Stimulated activated naive CD8-positive, alpha-beta T cell treated with anti-CD3 and anti-CD28 coated beads, Interleukin-15, Interleukin-2, amounts not matched to agents 100 ng/mL and 50 ng/mL, for 24 hours (primary cell): ENCODE measurements at regions not wholly inside any gene's neighbourhood (a gene's known extent, or its start where the extent isn't known, plus 50 kb on each side); places are given as distances from the start of the nearest gene placed in this dataset.
"Not testable (repeated sequence)": the region's sequence is repeated elsewhere in the genome, so short reads cannot be mapped to it uniquely, and the experiment has no call there.

ENCODE experiments used
- H3K27ac Mint-ChIP-seq: one replicate; pipeline ENCODE4 v1.8.0; 2021; ENCODE audit warnings: mild to moderate bottlenecking, mixed read lengths
- H3K27me3 Mint-ChIP-seq: one replicate; pipeline ENCODE4 v1.8.0; 2021; ENCODE audit warnings: mixed read lengths
- H3K36me3 Mint-ChIP-seq: one replicate; pipeline ENCODE4 v1.8.0; 2021; ENCODE audit warnings: low read depth, mixed read lengths
- H3K4me1 Mint-ChIP-seq: one replicate; pipeline ENCODE4 v1.8.0; 2021; ENCODE audit warnings: low read depth, mixed read lengths
- H3K4me3 Mint-ChIP-seq: one replicate; pipeline ENCODE4 v1.8.0; 2021; ENCODE audit warnings: mild to moderate bottlenecking, mixed read lengths
- H3K9me3 Mint-ChIP-seq: one replicate; pipeline ENCODE4 v1.8.0; 2021; ENCODE audit warnings: mixed read lengths

DNA sequence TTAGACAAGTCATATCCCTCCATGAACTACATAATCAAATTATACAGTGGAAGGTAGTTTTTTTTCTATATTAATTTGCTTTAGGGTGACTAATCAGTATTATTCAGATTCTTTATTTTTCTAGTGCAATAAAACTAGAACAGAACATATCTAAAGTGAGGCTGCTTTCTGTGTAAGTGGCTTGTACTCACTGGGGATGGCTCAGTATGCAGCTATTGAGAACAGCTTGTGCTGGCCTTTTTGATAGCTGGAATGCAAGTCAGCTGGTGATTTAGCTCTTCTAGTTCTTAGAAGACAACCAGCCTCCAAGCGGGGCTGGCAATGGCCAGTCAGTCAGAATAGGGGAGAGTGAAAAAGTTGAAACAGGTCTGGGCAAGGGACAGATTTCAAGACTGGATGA lies 119.4 kb downstream of the BLID start:
- Mint-ChIP-seq H3K27me3 (no peaks in the 10 kb centered on the region), H3K36me3 (no peaks in the 10 kb centered on the region), H3K9me3 (peaks cover 8% of the 10 kb centered on the region), H3K4me3 (no peak overlapping the region), H3K4me1 (no peaks in the 10 kb centered on the region), H3K27ac (no peak overlapping the region)

DNA sequence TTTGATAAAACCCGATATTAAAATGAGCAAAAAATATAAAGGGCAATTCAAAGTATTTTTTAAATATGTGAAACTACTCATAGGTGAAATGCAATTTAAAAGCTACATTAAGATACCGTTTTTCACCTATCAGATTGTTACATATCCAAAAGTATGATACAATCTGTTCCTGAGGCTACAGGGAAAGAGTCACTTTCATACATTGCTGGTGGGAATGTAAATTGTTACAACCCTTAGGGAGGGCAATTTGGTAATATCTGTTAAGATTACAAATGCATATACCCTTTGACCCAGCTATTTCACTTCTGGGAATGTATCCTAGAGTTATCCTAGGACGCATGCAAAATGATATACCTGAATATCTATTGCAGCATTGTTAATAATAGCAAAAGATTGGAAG lies 132.1 kb downstream of the BLID start:
- Mint-ChIP-seq H3K4me3 (no peak overlapping the region), H3K27me3 (peaks cover 3% of the 10 kb centered on the region)

GRCh38 chr11:121977914-121978313 lies 138.1 kb downstream of the BLID start:
- H3K4me3 Mint-ChIP-seq, H3K27ac Mint-ChIP-seq, H3K36me3 Mint-ChIP-seq, H3K9me3 Mint-ChIP-seq, H3K4me1 Mint-ChIP-seq: not testable (repeated sequence)
- peaks cover 18% of the 10 kb centered on the region for H3K27me3 Mint-ChIP-seq

More for the DNA sequence above, 132.1 kb downstream of the BLID start:
- Mint-ChIP-seq H3K27ac (no peak overlapping the region), H3K36me3 (no peaks in the 10 kb centered on the region), H3K4me1 (no peaks in the 10 kb centered on the region), H3K9me3 (no peaks in the 10 kb centered on the region)

GRCh38 chr11:121968638-121969037 lies 147.4 kb downstream of the BLID start:
- Mint-ChIP-seq H3K27ac (no peak overlapping the region), H3K27me3 (peaks cover 30% of the 10 kb centered on the region), H3K36me3 (no peaks in the 10 kb centered on the region), H3K4me1 (no peaks in the 10 kb centered on the region), H3K9me3 (peaks cover 7% of the 10 kb centered on the region), H3K4me3 (no peak overlapping the region)

DNA sequence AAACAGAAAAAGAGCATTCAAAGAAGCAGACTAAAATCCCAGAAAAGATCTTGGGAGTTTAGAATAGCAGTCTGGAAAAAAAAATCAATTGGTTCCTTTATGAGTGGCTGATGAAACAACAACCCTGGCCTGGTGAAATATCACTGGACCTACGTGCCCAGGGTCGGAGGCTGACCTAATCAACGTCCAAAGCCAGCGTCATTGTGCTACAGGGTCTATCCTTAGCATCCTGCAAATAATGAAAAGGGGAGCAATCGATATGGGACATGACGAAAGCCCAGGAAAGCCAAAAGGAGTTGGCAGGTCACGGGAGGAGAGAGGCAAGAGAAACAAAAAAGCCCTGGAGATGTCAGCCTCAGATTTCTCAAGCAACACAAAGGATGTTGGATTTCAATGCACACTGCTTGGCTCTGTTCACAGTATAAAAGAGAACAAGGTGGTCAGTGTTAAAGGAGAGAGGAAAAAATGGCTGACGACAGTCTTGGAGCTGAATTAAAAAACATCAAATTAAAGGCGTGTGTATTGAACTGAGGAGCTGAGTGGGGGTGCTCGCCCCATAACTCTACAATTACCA lies 148.8 kb downstream of the BLID start:
- peaks cover 17% of the 10 kb centered on the region for H3K27me3 Mint-ChIP-seq
- H3K4me1 Mint-ChIP-seq: no peaks in the 10 kb centered on the region
- H3K4me3 Mint-ChIP-seq: no peak overlapping the region
- H3K9me3 Mint-ChIP-seq: no peaks in the 10 kb centered on the region
- no peaks in the 10 kb centered on the region for H3K36me3 Mint-ChIP-seq
- H3K27ac Mint-ChIP-seq: no peak overlapping the region

GRCh38 chr11:121965330-121965729 lies 150.7 kb downstream of the BLID start:
- Mint-ChIP-seq H3K27me3 (peaks cover 12% of the 10 kb centered on the region), H3K9me3 (no peaks in the 10 kb centered on the region), H3K27ac (no peak overlapping the region), H3K36me3 (no peaks in the 10 kb centered on the region), H3K4me1 (no peaks in the 10 kb centered on the region), H3K4me3 (no peak overlapping the region)

GRCh38 chr11:121964591-121964990 lies 151.4 kb downstream of the BLID start:
- Mint-ChIP-seq H3K4me1 (no peaks in the 10 kb centered on the region), H3K27me3 (peaks cover 12% of the 10 kb centered on the region), H3K36me3 (no peaks in the 10 kb centered on the region), H3K4me3 (no peak overlapping the region), H3K9me3 (no peaks in the 10 kb centered on the region), H3K27ac (no peak overlapping the region)

DNA sequence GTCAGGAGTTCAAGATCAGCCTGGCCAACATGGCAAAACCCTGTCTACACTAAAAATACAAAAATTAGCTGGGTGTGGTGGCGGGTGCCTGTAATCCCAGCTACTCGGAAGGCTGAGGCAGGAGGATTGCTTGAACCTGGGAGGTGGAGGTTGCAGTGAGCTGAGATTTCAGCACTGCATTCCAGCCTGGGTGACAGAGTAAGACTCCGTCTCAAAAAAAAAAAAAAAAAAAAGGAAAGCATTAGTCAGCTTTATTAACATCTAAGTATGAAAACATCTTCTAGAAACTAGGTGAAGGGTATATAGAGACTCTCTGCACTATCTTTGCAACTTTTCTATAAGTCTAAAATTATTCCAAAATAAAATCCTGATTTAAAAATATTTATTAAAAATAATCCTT lies 152.2 kb downstream of the BLID start:
- not testable (repeated sequence) for H3K4me1 Mint-ChIP-seq, H3K36me3 Mint-ChIP-seq, H3K9me3 Mint-ChIP-seq, H3K27ac Mint-ChIP-seq, H3K4me3 Mint-ChIP-seq
- H3K27me3 Mint-ChIP-seq: peaks cover 15% of the 10 kb centered on the region

GRCh38 chr11:121961321-121961801 lies 154.7 kb downstream of the BLID start:
- Mint-ChIP-seq H3K9me3 (no peaks in the 10 kb centered on the region), H3K36me3 (no peaks in the 10 kb centered on the region), H3K27me3 (peaks cover 10% of the 10 kb centered on the region), H3K4me1 (no peaks in the 10 kb centered on the region), H3K27ac (no peak overlapping the region), H3K4me3 (no peak overlapping the region)

DNA sequence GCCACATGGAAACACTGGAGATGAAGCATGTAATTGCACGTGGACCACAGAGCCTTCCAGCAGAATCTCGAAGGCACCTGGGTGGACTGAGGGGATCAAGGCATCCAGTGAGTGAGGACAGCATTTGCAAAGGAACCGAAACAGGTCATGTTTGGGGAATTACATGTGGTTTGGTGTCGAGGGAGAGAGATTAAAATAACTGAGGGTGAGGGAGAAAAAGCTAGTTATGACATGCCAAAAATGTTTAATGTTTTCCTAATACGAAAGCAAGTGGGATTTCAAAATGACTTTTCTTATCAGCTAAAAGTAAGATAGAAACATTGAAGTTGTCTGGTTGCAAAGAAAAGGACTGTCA lies 157.1 kb downstream of the BLID start:
- H3K27me3 Mint-ChIP-seq: peaks cover 11% of the 10 kb centered on the region
- no peaks in the 10 kb centered on the region for H3K9me3 Mint-ChIP-seq
- H3K27ac Mint-ChIP-seq: no peak overlapping the region
- no peak overlapping the region for H3K4me3 Mint-ChIP-seq
- no peaks in the 10 kb centered on the region for H3K4me1 Mint-ChIP-seq
- H3K36me3 Mint-ChIP-seq: no peaks in the 10 kb centered on the region

GRCh38 chr11:121958323-121958970 lies 157.6 kb downstream of the BLID start:
- H3K36me3 Mint-ChIP-seq: no peaks in the 10 kb centered on the region
- no peak overlapping the region for H3K4me3 Mint-ChIP-seq
- no peaks in the 10 kb centered on the region for H3K4me1 Mint-ChIP-seq
- no peak overlapping the region for H3K27ac Mint-ChIP-seq
- peaks cover 11% of the 10 kb centered on the region for H3K27me3 Mint-ChIP-seq
- no peaks in the 10 kb centered on the region for H3K9me3 Mint-ChIP-seq

DNA sequence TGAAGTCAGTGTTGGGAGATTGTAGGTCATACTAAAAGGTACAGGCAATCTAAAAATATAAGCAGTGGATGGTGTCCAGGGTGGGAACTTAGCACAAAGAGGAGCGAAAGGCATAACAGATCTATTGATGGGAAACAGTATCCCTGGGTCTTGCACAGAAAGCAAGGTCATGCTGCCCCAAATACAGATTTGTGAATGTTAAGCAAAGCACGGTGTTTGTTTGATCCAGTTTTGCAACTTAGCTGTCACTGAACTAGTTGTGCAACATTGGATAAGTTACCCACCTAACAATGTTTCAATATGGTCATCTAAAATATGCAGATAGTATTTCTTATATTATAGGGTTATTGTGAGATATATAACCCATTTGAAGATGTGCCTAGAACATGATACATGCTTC lies 162.9 kb downstream of the BLID start:
- Mint-ChIP-seq H3K27me3 (peaks cover 8% of the 10 kb centered on the region), H3K4me3 (no peak overlapping the region), H3K27ac (no peak overlapping the region), H3K9me3 (no peaks in the 10 kb centered on the region), H3K4me1 (no peaks in the 10 kb centered on the region), H3K36me3 (no peaks in the 10 kb centered on the region)

DNA sequence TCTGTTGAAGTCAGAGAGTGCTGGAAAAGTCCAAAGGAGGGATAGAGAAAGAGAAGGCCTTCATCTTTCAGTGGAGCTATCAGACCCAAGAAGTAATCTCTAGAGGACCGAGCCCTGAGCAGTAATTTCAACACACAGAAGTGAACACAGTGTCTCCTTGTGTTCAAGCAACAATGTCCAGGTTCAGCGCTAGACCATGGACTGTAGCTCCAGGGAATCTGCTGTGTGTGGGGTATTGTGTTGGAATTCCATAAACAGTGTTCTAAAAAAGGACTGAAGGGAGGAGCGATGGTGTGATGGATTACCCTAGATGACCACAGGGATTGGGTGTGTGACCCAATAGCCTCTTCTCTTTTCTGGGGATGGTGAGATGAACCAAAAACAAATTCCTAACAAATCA lies 165.9 kb downstream of the BLID start:
- no peak overlapping the region for H3K27ac Mint-ChIP-seq
- no peak overlapping the region for H3K4me3 Mint-ChIP-seq
- H3K27me3 Mint-ChIP-seq: no peaks in the 10 kb centered on the region
- peaks cover 4% of the 10 kb centered on the region for H3K9me3 Mint-ChIP-seq
- no peaks in the 10 kb centered on the region for H3K36me3 Mint-ChIP-seq
- H3K4me1 Mint-ChIP-seq: no peaks in the 10 kb centered on the region

DNA sequence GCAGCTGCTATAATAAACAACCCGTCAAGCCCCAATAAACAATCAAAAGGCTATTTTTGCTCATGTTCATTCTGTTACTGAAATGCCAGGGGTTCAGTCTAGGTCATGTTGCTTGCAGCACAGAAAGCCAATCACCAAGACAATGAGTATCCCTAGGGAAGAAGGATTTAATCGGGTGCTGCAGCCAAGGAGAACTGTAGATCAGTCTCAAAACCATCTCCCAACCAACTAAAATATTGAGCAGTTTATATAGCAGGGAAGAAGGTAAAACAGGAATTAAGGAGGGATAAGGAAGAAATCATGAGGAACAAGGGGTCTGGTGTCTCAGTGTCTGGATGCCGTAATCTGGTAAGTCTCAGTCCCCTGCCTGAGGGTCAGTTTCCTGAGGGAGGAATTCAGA lies 169.5 kb downstream of the BLID start:
- Mint-ChIP-seq H3K36me3 (no peaks in the 10 kb centered on the region), H3K9me3 (peaks cover 4% of the 10 kb centered on the region), H3K27me3 (no peaks in the 10 kb centered on the region), H3K4me3 (no peak overlapping the region), H3K4me1 (no peaks in the 10 kb centered on the region), H3K27ac (no peak overlapping the region)

DNA sequence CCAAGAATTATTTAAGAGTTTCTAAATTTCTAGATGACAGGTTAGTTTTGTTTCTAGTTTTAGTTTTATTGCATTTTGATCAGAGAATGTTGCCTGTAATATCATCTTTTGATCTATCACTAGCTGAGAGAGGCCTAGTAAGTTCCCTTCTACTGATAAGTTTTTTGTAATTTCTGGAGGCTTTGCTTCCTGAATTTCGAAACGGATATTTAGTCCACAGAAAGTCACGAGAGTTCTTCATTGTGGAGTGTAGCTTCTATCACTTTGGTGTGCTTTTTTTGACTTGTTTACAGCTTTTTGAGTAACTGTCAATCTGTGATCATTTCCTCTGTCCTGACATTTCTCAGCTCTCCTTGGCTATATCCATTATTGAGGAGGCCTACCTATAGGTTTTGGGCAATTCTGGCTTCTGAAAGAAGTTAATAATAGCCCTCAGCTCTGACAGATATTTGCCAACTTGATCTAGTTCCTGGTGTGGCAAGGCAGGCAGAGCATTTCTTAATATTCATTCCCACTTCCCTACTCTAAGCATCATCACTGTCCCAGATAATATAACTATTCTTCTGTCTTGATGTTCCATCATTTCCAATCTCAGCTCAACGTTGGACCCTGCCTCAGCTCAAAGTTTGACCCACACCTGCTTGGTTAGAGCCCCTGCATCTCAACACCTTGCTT lies 171.3 kb downstream of the BLID start:
- peaks cover 4% of the 10 kb centered on the region for H3K9me3 Mint-ChIP-seq

DNA sequence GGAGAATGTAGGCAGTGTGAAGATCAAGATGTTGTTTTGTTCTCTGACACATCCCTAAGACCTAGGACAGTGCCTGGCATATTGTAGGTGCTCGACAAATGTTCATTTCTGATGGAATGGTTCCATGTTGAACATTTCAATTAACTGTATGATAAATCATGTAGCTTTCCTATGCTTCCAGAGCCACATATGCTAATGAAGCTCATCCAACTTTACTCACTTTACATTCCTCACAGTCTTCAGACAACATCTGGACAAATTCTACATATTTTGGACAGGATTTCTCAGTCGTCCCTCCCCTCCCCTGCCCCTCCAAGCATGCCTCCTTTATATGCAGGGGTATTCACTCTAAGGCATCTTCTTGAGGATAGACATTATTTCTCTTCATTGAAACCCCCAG lies 177.9 kb downstream of the BLID start:
- Mint-ChIP-seq H3K4me1 (no peaks in the 10 kb centered on the region), H3K9me3 (no peaks in the 10 kb centered on the region), H3K27me3 (peaks cover 3% of the 10 kb centered on the region), H3K4me3 (no peak overlapping the region), H3K27ac (no peak overlapping the region), H3K36me3 (no peaks in the 10 kb centered on the region)

More for the DNA sequence above, 171.3 kb downstream of the BLID start:
- Mint-ChIP-seq H3K27ac (no peak overlapping the region), H3K27me3 (peaks cover 3% of the 10 kb centered on the region), H3K36me3 (no peaks in the 10 kb centered on the region), H3K4me3 (no peak overlapping the region), H3K4me1 (no peaks in the 10 kb centered on the region)
